Keratinocyte (primary cell): ENCODE measurements at regions not wholly inside any gene's neighbourhood (a gene's known extent, or its start where the extent isn't known, plus 50 kb on each side); places are given as distances from the start of the nearest gene placed in this dataset.

Experiments used
- CTCF ChIP-seq, 3 experiments: IDR thresholded peaks in 1 of 3; conservative IDR thresholded peaks in 1 of 3; optimal IDR thresholded peaks in 1 of 3; 2 replicates in 2 of 3; 3 replicates in 1 of 3; pipeline versions ENCODE3 to v1.5.1; 2011; ENCODE audit warnings: low read length in 3 of 3, mild to moderate bottlenecking in 3 of 3, moderate library complexity in 2 of 3, control low read depth in 1 of 3, inconsistent platforms in 1 of 3; ENCODE audit not compliant: insufficient read depth in 2 of 3; ENCODE audit errors: extremely low read depth in 1 of 3
- EZH2 ChIP-seq: IDR thresholded peaks from one replicate; pipeline ENCODE4 v1.6.1; 2012; ENCODE audit warnings: inconsistent platforms, mild to moderate bottlenecking, low read length, moderate library complexity

GRCh38 chr15:36284911-36285310 lies 294.5 kb upstream of the CDIN1 start:
- TF ChIP-seq CTCF (optimal IDR thresholded peaks at IDR 0.05 in 1 of 3, IDR thresholded peaks at IDR 0.05 in 1 of 3, conservative IDR thresholded peaks at IDR 0.05 in 1 of 3; ENCODE audit: extremely low read depth in 1 of 3, insufficient read depth in 2 of 3, low read length in 3 of 3) = no peak
- no peak for TF ChIP-seq EZH2
